Nephron progenitor cell (in vitro differentiated cells): ENCODE measurements at regions not wholly inside any gene's neighbourhood (a gene's known extent, or its start where the extent isn't known, plus 50 kb on each side); places are given as distances from the start of the nearest gene placed in this dataset.

Experiments used
- DNase-seq: peaks from one replicate; pipeline ENCODE4 v3.0.0; 2021
- H3K27ac Mint-ChIP-seq: 2 replicates; pipeline ENCODE4 v1.8.0; 2021; ENCODE audit warnings: mild to moderate bottlenecking, moderate library complexity, mixed read lengths
- H3K27me3 Mint-ChIP-seq: 2 replicates; pipeline ENCODE4 v1.8.0; 2021; ENCODE audit warnings: mild to moderate bottlenecking, low read depth, mixed read lengths; ENCODE audit not compliant: poor library complexity
- H3K36me3 Mint-ChIP-seq: 2 replicates; pipeline ENCODE4 v1.8.0; 2021; ENCODE audit warnings: low read depth, mixed read lengths
- H3K4me1 Mint-ChIP-seq: 2 replicates; pipeline ENCODE4 v1.8.0; 2021; ENCODE audit warnings: mixed read lengths
- H3K4me3 Mint-ChIP-seq: 2 replicates; pipeline ENCODE4 v1.8.0; 2021; ENCODE audit warnings: mild to moderate bottlenecking, moderate library complexity, mixed read lengths
- H3K9me3 Mint-ChIP-seq: 2 replicates; pipeline ENCODE4 v1.8.0; 2021; ENCODE audit warnings: mild to moderate bottlenecking, moderate library complexity, mixed read lengths
- TF ChIP-seq, protein P1 (sequence below): fragments of 200-600 bp; sonication (generic); IDR thresholded peaks from 2 replicates; pipeline ENCODE4 v1.5.0; 2021; ENCODE audit warnings: antibody characterized with exemption

- TF ChIP-seq, protein P1, sequence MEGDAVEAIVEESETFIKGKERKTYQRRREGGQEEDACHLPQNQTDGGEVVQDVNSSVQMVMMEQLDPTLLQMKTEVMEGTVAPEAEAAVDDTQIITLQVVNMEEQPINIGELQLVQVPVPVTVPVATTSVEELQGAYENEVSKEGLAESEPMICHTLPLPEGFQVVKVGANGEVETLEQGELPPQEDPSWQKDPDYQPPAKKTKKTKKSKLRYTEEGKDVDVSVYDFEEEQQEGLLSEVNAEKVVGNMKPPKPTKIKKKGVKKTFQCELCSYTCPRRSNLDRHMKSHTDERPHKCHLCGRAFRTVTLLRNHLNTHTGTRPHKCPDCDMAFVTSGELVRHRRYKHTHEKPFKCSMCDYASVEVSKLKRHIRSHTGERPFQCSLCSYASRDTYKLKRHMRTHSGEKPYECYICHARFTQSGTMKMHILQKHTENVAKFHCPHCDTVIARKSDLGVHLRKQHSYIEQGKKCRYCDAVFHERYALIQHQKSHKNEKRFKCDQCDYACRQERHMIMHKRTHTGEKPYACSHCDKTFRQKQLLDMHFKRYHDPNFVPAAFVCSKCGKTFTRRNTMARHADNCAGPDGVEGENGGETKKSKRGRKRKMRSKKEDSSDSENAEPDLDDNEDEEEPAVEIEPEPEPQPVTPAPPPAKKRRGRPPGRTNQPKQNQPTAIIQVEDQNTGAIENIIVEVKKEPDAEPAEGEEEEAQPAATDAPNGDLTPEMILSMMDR = no peak
Observed at GRCh38 chr5:15420201-15420600, 79.8 kb upstream of the FBXL7 start.

DNA sequence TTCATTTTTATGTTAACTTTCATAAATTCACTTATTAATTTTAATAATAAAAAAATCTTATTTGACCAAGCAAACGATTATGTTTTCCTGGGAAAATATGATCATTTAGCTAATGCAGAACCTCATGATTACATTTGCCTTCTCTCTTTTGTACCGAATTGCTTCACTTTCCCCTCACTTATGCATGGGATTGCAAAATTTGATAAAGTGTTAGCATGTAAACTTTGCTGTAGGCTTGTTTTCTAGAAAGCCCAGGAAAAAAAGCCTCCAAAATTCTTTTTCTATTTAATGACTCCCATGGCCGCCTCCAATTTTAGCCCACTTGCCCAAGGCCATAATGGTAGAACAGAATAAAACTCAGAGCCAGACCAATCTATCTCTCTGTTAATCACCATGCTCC, 82.8 kb upstream of the FBXL7 start:
- no peak overlapping the region for H3K27ac Mint-ChIP-seq
- peaks cover 18% of the 10 kb centered on the region for H3K9me3 Mint-ChIP-seq
- H3K4me1 Mint-ChIP-seq = no peaks in the 10 kb centered on the region

More at GRCh38 chr5:15420201-15420600, 79.8 kb upstream of the FBXL7 start:
- no peak overlapping the region for H3K4me3 Mint-ChIP-seq
- DNase-seq = no peak
- no peaks in the 10 kb centered on the region for H3K36me3 Mint-ChIP-seq
- peaks cover under 1% of the 10 kb centered on the region for H3K9me3 Mint-ChIP-seq
- no peaks in the 10 kb centered on the region for H3K4me1 Mint-ChIP-seq
- H3K27me3 Mint-ChIP-seq = peaks cover under 1% of the 10 kb centered on the region
- H3K27ac Mint-ChIP-seq = no peak overlapping the region

GRCh38 chr5:15406478-15406877, 93.5 kb upstream of the FBXL7 start:
- no peaks in the 10 kb centered on the region for H3K36me3 Mint-ChIP-seq
- H3K4me3 Mint-ChIP-seq = no peak overlapping the region
- H3K27ac Mint-ChIP-seq = no peak overlapping the region
- no peak for DNase-seq
- TF ChIP-seq, protein P1 = no peak
- peaks cover 32% of the 10 kb centered on the region for H3K9me3 Mint-ChIP-seq
- no peaks in the 10 kb centered on the region for H3K27me3 Mint-ChIP-seq
- H3K4me1 Mint-ChIP-seq = no peaks in the 10 kb centered on the region

More for the DNA sequence above, 82.8 kb upstream of the FBXL7 start:
- no peak for DNase-seq
- H3K4me3 Mint-ChIP-seq = no peak overlapping the region
- H3K36me3 Mint-ChIP-seq = no peaks in the 10 kb centered on the region
- H3K27me3 Mint-ChIP-seq = peaks cover 4% of the 10 kb centered on the region
- TF ChIP-seq, protein P1 = no peak

GRCh38 chr5:15393146-15393545, 106.8 kb upstream of the FBXL7 start:
- Mint-ChIP-seq H3K27ac (no peak overlapping the region), H3K36me3 (no peaks in the 10 kb centered on the region), H3K4me1 (no peaks in the 10 kb centered on the region), H3K9me3 (peaks cover 11% of the 10 kb centered on the region), H3K27me3 (peaks cover 4% of the 10 kb centered on the region), H3K4me3 (no peak overlapping the region)
- no peak for DNase-seq
- TF ChIP-seq, protein P1 = no peak

GRCh38 chr5:15391704-15392397, 108.1 kb upstream of the FBXL7 start:
- peaks cover 11% of the 10 kb centered on the region for H3K9me3 Mint-ChIP-seq
- H3K36me3 Mint-ChIP-seq = no peaks in the 10 kb centered on the region
- TF ChIP-seq, protein P1 = no peak
- H3K4me1 Mint-ChIP-seq = peaks cover 6% of the 10 kb centered on the region
- no peak for DNase-seq
- H3K27me3 Mint-ChIP-seq = peaks cover 4% of the 10 kb centered on the region
- H3K27ac Mint-ChIP-seq = no peak overlapping the region
- no peak overlapping the region for H3K4me3 Mint-ChIP-seq

DNA sequence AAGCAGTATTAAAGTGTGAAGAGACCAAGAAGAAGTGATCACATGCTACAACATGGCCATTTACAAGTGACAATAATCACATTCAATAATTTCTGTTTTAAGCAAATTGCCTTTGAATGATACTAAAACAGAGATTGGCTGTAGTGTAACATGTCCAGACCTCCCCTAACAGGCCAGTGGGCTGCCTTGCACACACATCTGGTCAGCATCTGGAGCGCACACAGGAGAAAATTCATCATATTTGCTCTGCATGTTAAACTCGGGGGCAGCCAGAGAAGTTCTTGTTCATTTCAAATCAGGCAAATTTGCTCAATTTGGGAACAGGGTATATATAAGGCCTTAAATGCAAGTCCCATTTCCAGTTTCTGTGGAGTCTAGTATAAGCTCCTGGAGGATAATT, 111.1 kb upstream of the FBXL7 start:
- H3K27me3 Mint-ChIP-seq = peaks cover 6% of the 10 kb centered on the region
- DNase-seq = no peak
- peaks cover 17% of the 10 kb centered on the region for H3K4me1 Mint-ChIP-seq
- TF ChIP-seq, protein P1 = no peak
- H3K27ac Mint-ChIP-seq = no peak overlapping the region
- no peak overlapping the region for H3K4me3 Mint-ChIP-seq
- no peaks in the 10 kb centered on the region for H3K9me3 Mint-ChIP-seq
- H3K36me3 Mint-ChIP-seq = no peaks in the 10 kb centered on the region
